GM18867 (cell line): ENCODE measurements at regions not wholly inside any gene's neighbourhood (a gene's known extent, or its start where the extent isn't known, plus 50 kb on each side); places are given as distances from the start of the nearest gene placed in this dataset.
A peak's percentile ranks its signal among the peaks of the same experiment; 100 is the strongest.

Source experiments
- ATAC-seq: cut with Tn5 transposase; IDR thresholded peaks from one replicate; pipeline ENCODE4 v1.9.1; 2021; ENCODE audit warnings: mild to moderate bottlenecking, moderate library complexity; ENCODE audit not compliant: unreplicated experiment

GRCh38 chr7:35508623-35509400 lies 186.1 kb downstream of the HERPUD2 start:
- ATAC-seq, result peak; percentile 49

- no peak for ATAC-seq
These were observed 189.9 kb downstream of the HERPUD2 start for GRCh38 chr7:35505066-35505465.

- peak; percentile 44 for ATAC-seq
These were observed 190.6 kb downstream of the HERPUD2 start for GRCh38 chr7:35504365-35504764.

- ATAC-seq, result no peak
These were observed 193.3 kb downstream of the HERPUD2 start for GRCh38 chr7:35501681-35502080.

DNA sequence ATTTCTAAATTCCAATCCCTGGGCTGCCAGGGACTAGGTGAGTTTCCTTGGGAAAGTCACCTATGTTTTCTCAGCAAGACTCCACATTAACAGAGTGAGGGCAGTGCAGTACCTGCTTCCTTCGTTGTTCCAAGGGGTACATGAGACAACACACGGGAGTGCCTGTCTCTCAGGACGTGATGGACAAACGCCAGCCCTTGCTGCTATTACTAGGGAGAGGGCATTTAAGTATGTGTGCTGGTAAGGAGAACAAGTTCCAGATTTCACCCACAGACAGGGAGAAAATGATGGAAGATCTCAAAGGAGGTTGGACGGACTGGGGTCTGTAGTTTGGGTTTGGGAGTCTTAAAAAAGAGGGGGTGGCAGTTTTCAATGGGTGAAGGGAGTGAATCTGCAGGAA lies 195.7 kb downstream of the HERPUD2 start:
- no peak for ATAC-seq

GRCh38 chr7:35498416-35498815 lies 196.5 kb downstream of the HERPUD2 start:
- no peak for ATAC-seq

DNA sequence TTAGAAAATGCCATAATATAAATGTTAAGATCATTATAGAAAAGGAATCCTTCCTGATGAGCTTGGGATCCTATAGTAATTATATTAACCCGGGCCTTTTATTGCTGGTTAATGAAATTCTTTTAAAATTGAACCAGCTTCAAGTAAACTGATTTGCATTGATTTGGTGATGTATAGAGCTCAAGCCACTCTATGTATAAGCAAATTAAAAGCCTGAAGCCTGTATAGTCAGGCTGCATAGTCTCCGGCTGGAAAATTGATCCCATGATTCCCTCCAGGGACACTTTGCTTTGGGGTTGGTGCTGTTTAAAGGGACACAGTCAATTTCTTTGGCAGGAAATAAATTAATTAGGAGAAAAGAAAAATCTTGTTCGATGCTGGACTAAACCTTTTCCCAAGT lies 199.1 kb downstream of the HERPUD2 start:
- no peak for ATAC-seq

DNA sequence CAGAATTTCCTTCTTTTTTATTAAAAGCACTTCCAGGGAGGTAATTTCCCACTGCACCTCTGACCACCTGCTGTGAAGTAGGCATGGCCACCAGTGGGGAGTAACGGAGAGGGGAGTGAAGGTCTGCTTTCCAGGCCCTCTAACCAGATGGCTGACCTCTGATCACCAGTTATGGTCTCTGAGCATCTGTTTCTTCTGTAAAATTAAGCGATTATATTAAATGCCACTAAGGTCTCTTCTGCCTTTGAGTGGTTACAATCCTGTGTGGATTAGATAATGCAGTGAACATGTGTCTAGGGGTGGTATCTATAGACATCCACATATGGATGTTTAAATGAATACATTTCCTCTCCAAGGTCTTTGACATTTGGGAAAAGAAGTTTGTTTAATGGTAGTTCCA lies 199.6 kb downstream of the HERPUD2 start:
- no peak for ATAC-seq

DNA sequence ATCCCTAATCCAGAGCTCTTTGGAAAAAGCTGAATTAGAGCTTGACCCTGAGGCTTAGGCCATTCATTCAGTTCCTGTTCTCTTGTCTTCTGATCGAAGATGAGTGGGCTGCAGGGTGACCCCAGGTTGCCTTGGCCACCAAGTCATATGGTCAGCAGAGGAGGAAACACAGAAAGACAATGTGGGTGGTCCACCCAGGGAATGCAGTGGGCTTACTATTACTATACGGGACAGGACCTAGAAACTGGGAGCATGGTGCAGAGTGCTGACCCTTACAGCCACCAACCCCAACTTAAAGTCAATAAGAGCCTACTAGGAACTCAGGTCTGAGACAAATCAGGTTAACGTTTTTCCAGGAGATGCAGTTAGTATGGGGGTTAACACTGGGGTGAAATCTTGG lies 200.5 kb downstream of the HERPUD2 start:
- no peak for ATAC-seq

DNA sequence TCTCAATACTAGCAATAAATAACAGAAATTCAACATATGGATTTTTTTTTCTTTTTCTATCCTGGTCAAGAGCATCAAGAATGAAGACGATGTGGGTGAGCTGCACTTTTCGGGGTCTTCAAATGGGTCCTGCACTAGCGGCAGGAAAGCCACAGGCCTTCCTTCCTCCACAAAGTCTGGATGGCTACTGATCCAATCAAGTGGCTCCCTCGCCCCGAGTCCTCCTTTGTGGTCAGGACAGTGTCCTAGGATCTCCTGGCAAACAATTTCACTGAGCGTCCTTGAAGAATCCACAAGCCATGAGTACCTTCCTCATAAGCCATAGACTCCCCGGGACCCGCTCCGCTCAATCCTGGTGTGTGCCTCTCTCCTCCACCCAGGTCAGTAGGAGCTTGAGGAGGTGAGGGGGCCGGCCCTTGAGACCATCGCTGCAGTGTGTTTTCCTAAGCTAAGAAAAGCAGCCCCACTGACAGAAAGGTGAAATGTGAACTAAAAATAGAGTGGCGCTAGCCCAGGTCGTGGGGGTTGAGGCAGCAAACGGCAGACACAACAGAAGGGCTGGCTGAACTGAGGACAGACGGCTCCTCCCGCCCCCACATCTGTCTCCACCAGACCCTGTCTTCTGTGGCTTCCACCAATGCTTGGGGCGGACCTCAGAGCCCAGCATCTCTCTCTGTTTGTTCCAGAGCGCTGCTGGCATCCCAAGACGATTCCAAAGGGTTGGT lies 202.3 kb downstream of the HERPUD2 start:
- ATAC-seq, result no peak

DNA sequence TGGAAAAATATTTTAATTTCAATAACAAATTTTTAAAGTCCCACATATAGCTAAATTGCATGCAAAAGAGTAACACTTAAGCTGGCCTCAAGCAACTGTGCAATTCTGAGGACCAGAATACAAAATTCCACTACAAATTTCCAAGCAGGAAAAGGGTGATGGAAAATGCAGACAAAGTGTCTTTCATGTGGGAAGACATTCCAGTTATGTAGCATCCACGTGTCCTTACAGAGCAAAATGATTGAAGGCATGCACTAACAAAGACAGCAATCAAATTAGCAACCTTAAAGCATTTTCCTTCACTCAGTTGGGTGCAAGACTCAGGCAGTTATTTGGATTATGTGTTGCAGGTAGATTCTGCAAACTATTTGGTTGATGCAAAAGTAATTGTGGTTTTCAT lies 203.7 kb downstream of the HERPUD2 start:
- no peak for ATAC-seq

DNA sequence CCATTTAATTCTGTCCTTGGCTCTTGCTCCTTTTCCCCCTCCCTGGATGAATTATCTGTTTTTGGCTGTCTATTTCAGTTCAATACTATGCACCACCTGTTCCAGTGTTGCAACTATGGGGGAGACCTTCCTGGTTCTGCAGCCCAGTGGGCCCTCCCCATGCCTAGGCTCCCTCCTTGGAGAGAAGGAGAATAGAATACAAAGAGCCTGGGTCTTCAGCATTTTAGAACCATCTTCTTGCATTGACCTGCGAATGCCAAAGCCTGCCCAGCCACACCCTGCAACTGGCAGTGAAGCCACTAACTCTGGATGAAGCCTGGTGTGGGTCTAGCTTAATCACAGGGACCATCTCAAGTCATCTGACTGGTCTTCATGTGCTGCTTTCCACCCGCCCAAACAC lies 207.1 kb downstream of the HERPUD2 start:
- no peak for ATAC-seq

DNA sequence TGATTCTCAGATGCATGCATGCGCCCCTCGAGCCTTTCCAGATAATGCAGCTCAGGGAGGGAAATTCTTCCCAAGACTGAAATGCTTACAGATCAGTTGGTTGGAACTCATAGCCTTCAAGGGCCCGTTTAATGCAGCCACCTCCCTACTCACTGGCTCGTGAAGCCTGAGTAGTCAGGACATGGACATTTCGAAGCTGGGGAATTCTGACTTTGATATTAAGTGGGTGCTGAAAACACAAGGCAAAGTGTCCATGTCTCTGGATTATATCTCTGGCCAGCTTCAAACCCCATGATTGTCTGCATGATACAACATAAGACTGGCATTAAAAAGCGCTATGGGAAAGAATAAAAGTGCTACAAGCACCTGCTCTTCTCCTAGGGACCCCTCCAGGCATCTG lies 207.5 kb downstream of the HERPUD2 start:
- ATAC-seq, result no peak

DNA sequence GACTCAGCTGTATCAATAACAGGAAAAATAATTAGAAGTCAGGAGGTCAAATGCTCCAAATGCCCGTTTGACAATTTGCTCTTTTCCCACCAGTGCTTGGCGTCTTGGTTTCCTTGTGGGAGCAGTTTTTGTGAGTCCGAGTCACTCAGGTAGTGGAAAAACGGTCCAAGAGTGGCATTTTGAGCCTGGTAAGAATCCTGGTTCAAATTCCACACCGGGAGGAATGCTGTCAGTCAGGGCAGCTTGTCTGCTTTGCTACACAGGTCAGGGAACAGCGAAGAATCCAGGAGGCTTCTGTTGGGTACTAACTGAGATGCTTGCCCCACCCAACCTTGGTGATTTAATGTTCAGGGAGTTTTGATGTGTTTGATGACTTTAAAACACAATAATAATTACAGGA lies 209.5 kb downstream of the HERPUD2 start:
- no peak for ATAC-seq

DNA sequence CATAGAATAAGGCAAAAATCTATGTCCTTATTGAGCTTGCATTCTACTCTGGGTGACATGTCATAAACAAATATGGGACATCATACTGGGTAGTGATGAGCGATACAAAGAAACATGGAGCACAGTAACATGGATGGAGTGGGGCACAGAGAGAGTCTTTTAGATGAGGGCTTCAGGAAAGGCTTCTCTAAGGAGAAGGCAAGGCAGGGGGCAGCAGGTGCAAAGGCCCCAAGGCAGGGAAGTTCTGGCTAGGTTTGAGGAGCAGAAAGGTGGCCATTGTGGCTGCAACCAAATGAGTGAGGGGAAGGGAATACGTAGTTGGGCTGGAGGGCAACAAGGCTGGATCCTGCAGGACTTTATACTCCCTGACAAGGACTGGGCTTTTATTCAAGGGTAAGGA lies 211.4 kb downstream of the HERPUD2 start:
- no peak for ATAC-seq

DNA sequence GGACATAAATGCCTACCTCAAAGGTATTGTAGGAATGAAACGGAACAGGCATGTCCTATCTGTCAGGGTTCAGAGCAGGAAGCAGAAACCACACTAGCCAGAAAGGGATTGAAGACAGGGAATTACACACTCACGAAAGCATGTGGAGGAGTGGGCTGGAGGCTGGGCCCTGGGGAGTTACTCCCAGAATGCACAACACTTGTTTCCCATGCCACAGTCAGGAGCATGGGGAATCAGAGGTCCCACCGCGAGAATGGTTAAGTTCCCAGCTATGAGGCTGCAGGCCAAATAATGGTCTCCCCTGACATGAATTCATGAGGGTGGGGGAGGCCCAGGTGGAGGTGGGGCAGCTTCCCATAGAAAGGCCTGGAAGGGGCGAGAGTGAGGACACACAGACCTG lies 212.7 kb downstream of the HERPUD2 start:
- no peak for ATAC-seq

GRCh38 chr7:35480806-35481205 lies 214.1 kb downstream of the HERPUD2 start:
- no peak for ATAC-seq

GRCh38 chr7:35477609-35478008 lies 217.3 kb downstream of the HERPUD2 start:
- no peak for ATAC-seq

DNA sequence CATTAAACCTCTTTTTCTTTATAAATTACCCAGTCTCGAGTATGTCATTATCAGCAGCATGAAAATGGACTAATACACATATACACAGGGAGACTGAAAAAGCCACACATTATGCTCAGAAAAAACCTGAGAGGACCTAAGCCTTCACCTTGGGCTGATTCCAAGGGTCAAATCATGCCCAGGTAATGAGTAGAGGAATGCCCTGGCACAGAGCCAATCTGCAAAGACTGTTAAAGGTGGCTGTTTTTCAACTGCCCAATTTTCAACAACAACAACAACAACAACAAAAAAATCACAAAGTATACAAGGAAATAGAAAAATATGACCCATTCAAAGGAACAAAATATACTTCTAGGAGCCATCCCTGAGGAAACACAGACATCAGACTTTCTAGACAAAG lies 220.2 kb upstream of the TBX20 start:
- no peak for ATAC-seq

GRCh38 chr7:35468606-35469005 lies 214.7 kb upstream of the TBX20 start:
- no peak for ATAC-seq

GRCh38 chr7:35467456-35467978 lies 213.6 kb upstream of the TBX20 start:
- no peak for ATAC-seq

- no peak for ATAC-seq
These were observed 212.0 kb upstream of the TBX20 start for GRCh38 chr7:35465791-35466336.
